GM19239 (cell line): ENCODE measurements at regions not wholly inside any gene's neighbourhood (a gene's known extent, or its start where the extent isn't known, plus 50 kb on each side); places are given as distances from the start of the nearest gene placed in this dataset.

ENCODE experiments used
- DNase-seq: peaks from one replicate; pipeline ENCODE4 v3.0.0; 2011; ENCODE audit warnings: low spot score; ENCODE audit not compliant: insufficient read length
- FAIRE-seq: peaks from 2 replicates; lab custom pipeline; 2011; peaks lifted over from hg19 to GRCh38; lab: Jason Lieb, UNC

DNA sequence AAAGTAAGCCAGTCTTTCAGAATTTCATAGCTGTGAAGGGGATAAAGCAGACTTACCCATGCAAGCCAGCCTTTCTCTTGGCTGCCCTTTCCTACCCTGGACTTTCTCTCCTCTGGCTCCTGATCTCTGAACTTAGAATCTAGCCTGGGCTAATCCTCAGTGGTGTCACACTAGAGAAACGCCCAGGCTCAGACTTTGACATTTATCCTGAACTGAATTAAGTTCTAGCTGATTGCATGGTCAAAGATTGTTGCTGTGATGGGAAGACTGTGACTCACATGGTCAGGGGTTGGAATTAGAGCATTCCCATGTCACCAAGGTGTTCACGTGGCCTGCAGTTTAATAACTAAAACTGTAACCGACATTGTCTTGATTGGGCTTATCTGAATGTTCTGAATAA is 469.5 kb upstream of the FAT1 start:
- FAIRE-seq, result no peak
- no peak for DNase-seq

- FAIRE-seq (no peak), DNase-seq (no peak)
These were observed 480.8 kb upstream of the FAT1 start for GRCh38 chr4:187204389-187204918.

DNA sequence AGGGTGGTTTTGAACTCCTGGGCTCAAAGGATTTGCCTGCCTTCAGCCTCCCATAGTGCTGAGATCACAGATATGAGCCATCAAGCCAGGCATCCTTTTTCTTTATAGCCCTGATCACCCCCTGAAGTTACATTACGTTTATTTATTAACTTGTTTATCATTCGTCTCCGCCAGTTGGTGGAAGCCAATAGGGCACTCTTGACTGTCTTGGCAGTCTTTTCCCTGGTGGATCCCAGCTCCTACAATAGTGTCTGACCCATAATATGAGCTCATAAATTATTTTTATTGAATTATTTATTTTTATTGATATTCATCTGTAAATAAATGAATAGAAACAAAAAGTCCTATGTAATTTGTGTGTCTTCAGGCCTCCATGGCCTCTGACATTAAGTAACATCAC is 484.3 kb upstream of the FAT1 start:
- FAIRE-seq, result no peak
- DNase-seq, result no peak

DNA sequence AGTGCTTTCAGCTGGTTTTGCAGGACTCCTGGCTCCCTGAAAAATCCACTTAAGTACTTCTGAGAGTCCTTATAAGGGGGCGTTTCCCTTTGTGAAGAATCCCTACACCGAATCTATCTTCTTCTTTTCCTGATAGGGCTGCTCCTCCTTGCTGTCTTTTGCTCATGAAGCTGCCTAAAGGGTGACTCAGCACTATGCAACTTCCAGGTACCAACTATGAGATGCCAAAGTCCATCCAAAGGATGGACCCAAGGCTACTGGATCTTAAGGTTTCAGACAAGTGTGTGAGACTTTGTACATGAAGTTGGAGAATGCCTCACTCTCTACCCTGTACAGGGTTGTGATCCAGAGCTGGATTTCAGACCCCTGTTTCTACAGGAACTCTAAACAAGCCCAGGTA is 485.0 kb upstream of the FAT1 start:
- FAIRE-seq, result no peak
- DNase-seq, result no peak

DNA sequence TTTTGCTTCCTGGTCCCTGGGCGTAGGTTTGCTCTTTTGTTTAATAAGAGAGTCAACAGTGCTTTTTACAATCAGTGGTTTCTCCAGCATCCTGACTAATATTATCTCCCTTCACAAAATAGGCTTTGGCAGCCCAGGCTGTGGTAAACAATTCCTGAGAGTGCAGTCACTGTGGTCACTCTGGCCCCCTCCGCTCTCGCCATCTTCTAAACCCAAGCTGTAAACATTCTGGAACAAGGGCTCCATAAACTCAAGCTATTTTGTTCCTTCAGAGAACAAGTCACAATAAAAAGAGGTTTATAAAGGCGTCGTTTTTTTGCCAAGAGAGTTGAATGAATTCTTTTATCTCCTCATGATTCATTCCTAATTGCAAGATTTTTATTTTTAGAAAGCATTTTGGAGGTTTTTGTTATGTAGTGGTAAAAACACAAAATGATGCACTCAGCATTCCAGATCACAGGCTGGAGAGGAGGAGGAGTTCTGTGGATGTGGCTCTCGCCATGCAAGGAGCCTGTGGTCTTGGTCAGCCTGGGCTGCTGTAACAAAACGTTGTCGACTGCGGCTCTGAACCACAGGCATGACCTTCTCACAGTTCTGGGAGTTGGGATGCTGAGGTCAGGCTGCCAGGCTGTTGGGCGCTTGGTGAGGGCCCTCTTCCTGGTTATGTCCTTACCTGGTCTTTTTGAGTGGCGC is 486.4 kb upstream of the FAT1 start:
- FAIRE-seq, result no peak
- no peak for DNase-seq

DNA sequence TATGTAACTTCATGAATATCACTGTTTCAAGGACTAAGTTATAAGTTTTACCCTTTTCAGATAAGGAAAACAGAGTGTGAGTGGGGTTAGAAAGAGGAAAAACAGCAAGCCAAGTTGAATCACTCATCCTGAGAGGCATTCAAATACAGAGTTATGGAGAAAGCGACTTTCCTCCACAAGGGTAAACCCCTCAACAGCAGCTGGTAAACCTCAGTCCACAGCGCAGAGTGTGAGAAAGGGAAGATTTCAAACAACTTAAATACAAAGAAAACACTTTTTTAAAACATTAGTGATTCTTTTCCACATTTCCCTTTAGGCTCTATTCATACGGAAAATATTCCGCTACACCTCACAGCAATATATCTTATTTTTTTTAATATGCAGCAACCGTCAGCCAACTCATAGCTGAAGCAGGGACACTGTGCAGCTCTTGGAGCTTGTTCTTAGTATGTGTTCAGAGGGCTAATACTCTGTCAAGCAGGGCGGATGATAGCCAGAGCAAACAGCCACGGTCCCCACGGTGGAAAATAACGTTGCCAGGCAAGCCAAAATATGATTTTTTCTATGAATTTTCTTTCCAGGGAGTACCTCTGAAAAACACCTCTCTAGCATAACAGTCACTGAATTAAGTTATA is 488.9 kb upstream of the FAT1 start:
- no peak for FAIRE-seq

GRCh38 chr4:187215438-187215837 is 491.8 kb upstream of the FAT1 start:
- DNase-seq (no peak), FAIRE-seq (no peak)

More for the DNA sequence above, 488.9 kb upstream of the FAT1 start:
- DNase-seq, result no peak

DNA sequence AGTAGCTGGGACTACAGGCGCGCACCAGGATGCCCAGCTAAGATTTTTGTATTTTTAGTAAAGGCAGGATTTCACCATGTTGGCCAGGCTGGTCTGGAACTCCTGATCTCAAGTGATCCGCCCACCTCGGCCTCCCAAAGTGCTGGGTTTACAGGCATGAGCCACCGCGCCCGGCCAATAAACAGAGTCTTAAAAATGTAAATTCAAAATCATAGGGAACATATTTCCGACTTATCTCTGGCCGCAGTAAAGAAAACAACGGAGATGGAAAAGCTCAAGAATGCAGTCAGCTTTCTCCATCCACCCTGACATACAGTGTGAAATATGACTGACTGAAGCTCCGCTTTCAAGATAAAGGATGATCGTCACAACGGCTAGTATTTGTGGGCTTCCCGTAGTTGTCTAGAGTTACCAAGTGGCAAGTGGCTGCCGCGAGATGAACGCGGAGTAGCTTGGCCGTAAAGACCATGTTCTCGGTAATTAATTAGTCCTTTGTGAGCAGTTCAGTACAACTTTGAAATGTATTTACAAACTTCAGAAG is 495.1 kb upstream of the FAT1 start:
- FAIRE-seq, result no peak
- DNase-seq, result no peak

DNA sequence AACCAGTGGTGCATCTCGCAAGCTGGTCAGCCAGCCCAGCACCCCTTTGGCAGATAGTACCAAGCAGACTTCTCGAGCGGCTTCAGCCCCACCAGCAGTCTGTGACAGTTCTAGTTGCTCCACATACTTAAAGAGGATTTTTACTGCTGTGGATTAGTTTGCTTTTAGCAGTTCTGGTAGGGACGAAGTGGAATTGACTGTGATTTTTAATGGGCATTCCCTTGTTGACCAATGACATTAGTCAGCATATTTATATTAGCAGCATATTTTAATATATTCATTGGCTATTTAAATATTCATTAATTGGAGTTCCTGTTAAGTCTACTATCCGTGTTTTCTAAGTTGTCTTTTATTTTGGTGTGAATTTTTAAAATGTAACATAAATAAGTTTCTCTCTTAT is 500.9 kb upstream of the FAT1 start:
- no peak for DNase-seq
- no peak for FAIRE-seq

- no peak for FAIRE-seq
- no peak for DNase-seq
These were observed 504.4 kb upstream of the FAT1 start for GRCh38 chr4:187227907-187228704.

- no peak for FAIRE-seq
- DNase-seq, result no peak
These were observed 508.5 kb upstream of the FAT1 start for GRCh38 chr4:187232196-187232595.

DNA sequence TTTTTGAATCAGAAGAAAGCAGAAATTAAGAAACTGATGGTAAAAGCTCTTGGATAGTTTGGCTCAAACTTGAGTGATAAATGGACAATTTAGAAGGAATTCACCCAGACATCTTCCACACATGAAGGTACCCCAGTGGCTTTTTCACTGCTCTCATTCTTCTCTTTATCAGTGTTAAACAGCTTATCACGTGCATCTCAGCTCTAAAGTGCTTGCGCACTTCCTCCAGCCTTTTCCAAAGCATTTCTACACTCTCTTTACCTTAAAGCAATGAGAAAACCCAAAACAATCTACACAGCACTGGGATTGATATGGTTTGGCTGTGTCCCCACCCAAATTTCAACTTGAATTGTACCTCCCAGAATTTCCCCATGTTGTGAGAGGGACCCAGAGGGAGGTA is 509.1 kb upstream of the FAT1 start:
- no peak for FAIRE-seq

GRCh38 chr4:187235456-187236170 is 512.0 kb upstream of the FAT1 start:
- no peak for FAIRE-seq

More for the DNA sequence above, 509.1 kb upstream of the FAT1 start:
- no peak for DNase-seq

DNA sequence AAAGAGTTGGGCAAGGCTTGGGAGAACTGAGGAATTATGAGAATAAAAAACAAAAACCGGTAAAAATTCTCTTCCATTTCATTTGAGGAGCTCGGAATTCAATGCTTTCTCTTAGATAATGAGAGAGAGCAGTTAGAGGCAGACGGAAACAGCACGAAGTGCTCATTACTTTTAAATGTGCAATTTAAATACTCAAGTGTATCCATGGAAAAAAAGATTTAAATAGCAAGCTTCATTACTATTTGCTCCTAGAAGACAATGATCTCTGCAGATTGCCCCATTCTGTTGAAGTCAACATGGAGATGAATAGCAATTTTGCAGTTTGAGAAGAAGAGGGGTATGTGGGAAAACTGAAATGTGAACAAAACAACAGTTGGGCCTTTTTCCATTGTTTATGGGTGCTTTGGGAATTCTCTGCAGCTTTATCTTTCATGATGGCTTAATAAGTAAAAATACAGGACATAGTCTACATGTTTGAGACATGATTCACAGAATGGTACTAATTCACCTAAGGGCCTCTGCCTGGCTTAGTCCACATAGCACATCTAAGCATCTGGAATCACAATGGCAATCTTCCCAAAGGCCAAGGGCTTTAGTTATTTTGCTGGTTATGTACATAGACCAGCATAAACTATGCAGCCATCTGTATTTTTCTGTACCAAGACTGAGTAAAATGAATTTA is 512.7 kb upstream of the FAT1 start:
- FAIRE-seq (no peak), DNase-seq (no peak)

More at GRCh38 chr4:187235456-187236170, 512.0 kb upstream of the FAT1 start:
- DNase-seq, result no peak

GRCh38 chr4:187238646-187239045 is 515.0 kb upstream of the FAT1 start:
- DNase-seq (no peak), FAIRE-seq (no peak)

DNA sequence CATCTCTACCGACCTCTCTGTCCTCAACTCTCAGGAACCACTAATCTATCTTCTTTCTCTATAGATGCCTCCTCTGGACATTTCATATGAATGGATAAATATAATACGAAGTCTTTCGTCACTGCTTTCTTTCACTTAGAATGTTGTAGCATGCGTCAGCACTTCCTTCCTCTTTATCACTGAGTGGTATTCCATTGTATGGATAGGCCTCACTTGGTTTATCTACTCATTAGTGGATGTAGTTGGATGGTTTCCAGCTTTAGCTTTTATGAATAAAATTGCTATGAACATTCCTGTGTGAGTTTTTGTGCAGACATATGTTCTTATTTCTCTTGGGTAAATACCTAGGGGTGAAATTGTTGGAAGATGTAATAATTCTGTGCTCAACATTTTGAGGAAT is 528.2 kb upstream of the FAT1 start:
- DNase-seq (no peak), FAIRE-seq (no peak)

- FAIRE-seq, result no peak
These were observed 533.2 kb upstream of the FAT1 start for GRCh38 chr4:187256897-187257296.

DNA sequence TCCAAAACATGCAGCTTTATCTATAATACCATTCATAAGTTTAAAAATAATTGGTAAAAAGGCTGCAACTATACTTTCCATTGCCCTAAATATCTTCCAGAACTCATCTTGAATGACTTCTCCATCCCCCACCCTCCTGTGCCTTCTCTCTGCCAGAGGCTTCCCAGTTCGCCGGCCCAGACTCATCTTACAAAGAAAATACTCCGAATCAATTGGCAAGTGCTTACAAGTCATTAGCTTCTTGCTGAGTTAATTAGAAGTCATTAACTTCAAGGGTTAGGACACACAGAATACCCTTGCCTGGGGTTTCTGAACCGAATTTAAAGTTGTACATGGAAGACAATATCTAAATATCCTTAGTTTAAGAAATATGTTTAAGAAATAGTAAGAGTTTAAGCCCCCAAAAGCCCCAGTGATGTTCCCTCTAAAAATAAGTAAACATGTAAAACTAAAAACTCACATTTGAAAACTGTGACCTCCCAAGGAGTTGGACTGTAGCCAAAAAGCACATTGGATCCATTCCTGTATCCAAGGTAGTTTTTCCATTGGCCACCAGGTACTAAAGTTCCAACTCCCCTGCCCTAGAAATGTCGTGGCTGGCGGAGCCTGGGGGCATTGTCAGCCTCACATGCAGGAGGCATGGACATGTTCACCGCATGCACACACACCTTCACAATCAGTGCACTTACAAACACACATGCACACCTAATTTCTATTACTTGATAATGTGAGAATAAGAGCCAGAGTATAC is 535.2 kb upstream of the FAT1 start:
- no peak for FAIRE-seq

More at GRCh38 chr4:187256897-187257296, 533.2 kb upstream of the FAT1 start:
- DNase-seq, result no peak

GRCh38 chr4:187268940-187269339 is 545.3 kb upstream of the FAT1 start:
- no peak for DNase-seq
- no peak for FAIRE-seq

More for the DNA sequence above, 535.2 kb upstream of the FAT1 start:
- DNase-seq, result no peak
